Psoas muscle (tissue), 7 donors: ENCODE measurements at regions not wholly inside any gene's neighbourhood (a gene's known extent, or its start where the extent isn't known, plus 50 kb on each side); places are given as distances from the start of the nearest gene placed in this dataset.

Experiments used
- ATAC-seq, 4 donors: fragments of 200-7000 bp; cut with Tn5 transposase; one replicate each; pipeline ENCODE4 v1.9.1; 2020; ENCODE audit warnings: moderate library complexity in 3 of 4, mild to moderate bottlenecking in 2 of 4
- DNase-seq, 2 donors: peaks; one replicate each; pipeline ENCODE4 v3.0.0-alpha.2; 2020
- H3K27ac ChIP-seq: fragments of 200-600 bp; one replicate; pipeline ENCODE4 v1.8.0; 2022
- H3K27me3 ChIP-seq, 3 donors: fragments of 200-600 bp in 1 of 3; one replicate each; pipeline versions ENCODE4 v1.6.1 to v1.8.0; 2013 to 2022; ENCODE audit warnings: low read length in 2 of 3, mild to moderate bottlenecking in 2 of 3, moderate library complexity in 1 of 3; ENCODE audit not compliant: insufficient read depth in 3 of 3
- H3K36me3 ChIP-seq, 2 donors: fragments of 200-600 bp in 1 of 2; one replicate each; pipeline versions ENCODE4 v1.6.1 to v1.8.0; 2013 to 2022; ENCODE audit warnings: low read depth in 1 of 2, mild to moderate bottlenecking in 1 of 2, moderate library complexity in 1 of 2; ENCODE audit not compliant: insufficient read depth in 1 of 2
- H3K4me1 ChIP-seq: fragments of 200-600 bp; one replicate; pipeline ENCODE4 v1.8.0; 2022
- H3K4me3 ChIP-seq: fragments of 200-600 bp; one replicate; pipeline ENCODE4 v1.8.0; 2022; ENCODE audit warnings: mild to moderate bottlenecking
- H3K9me3 ChIP-seq: fragments of 200-600 bp; one replicate; pipeline ENCODE4 v1.8.0; 2022
- WGBS, 3 donors: extraction: QIAGEN DNeasy Blood & Tissue Kit; methylation state at CpG; one replicate each; pipeline versions ENCODE4 v1.1.6 to v1.1.7; 2013; 5-methylcytosine and 5-hydroxymethylcytosine counted together
- intact Hi-C, 2 donors: fragments of 100-400 bp; cut with DNase I; formaldehyde crosslinking; loops; one replicate each; pipeline versions ENCODE4 v1.11.0 to v1.14.2; 2022
- TF ChIP-seq, protein P1 (sequence below): fragments of 200-600 bp; IDR thresholded peaks from one replicate; pipeline ENCODE4 v1.8.0; 2022; ENCODE audit warnings: antibody characterized with exemption
- donor health status: healthy with polysubstance abuse.
- donor health status: DM: no; HTN: no; CAD: no; lungs with moderate emphysema.
- donor health status: Bipolar disorder and iron deficiency.
- donor health status: healthy.
- donor health status: DM: yes; HTN: yes; CAD: no.
- donor health status: DM: no; HTN: no; CAD: no.
- donor health status: DM: yes; HTN: yes; CAD: no.

DNA sequence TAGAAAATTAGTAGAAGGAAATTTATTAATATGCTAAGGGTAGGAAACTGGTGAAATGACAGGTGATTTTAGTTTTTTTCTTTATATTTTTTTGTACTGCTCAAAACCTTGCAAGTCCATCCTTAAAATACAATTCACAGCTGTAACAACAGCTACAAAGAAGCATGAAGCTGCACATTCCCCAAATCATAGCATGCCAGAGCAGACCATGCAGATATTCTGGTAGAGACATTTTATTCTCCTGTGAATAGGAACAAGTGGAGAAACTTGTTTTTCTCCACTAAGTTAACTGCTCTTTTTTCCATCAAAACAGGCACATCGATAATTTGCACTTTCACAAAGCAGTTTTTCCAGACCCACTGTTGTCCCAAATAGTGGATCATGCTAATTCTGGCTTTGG, 1125.7 kb downstream of the BRINP3 start:
- ATAC-seq = no peak
- WGBS, 3 donors = 0 to 19% (median 7%) methylated on average over 1 of the region's 1 CpG

DNA sequence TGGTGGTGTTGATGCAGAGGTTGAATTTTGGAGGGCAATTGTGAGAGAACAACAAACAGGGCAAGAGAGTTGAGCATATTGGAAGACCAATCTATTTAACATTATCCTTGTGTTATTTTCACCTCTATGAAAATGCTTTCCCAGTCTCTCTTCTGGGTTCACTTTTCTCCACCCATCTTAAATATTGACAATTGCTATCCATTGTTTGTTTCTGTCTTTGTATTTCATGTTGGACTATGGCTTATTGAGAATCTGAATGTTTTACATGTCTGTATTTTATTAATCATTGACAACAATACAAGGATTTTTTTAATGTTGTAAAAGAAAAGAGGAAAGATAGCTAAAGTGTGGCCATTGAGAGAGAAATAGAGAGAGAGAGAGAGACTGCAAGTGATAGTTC, 1121.5 kb downstream of the BRINP3 start:
- intact Hi-C loops = no loop called here
- no peak for ATAC-seq

More for the DNA sequence above, 1125.7 kb downstream of the BRINP3 start:
- no peaks in the 10 kb centered on the region for H3K9me3 ChIP-seq
- intact Hi-C loops = no loop called here
- H3K36me3 ChIP-seq = no peaks in the 10 kb centered on the region
- DNase-seq = no peak
- H3K4me3 ChIP-seq = no peak overlapping the region
- TF ChIP-seq, protein P1, sequence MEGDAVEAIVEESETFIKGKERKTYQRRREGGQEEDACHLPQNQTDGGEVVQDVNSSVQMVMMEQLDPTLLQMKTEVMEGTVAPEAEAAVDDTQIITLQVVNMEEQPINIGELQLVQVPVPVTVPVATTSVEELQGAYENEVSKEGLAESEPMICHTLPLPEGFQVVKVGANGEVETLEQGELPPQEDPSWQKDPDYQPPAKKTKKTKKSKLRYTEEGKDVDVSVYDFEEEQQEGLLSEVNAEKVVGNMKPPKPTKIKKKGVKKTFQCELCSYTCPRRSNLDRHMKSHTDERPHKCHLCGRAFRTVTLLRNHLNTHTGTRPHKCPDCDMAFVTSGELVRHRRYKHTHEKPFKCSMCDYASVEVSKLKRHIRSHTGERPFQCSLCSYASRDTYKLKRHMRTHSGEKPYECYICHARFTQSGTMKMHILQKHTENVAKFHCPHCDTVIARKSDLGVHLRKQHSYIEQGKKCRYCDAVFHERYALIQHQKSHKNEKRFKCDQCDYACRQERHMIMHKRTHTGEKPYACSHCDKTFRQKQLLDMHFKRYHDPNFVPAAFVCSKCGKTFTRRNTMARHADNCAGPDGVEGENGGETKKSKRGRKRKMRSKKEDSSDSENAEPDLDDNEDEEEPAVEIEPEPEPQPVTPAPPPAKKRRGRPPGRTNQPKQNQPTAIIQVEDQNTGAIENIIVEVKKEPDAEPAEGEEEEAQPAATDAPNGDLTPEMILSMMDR = no peak
- H3K4me1 ChIP-seq = no peaks in the 10 kb centered on the region
- no peaks in the 10 kb centered on the region for H3K27me3 ChIP-seq
- H3K27ac ChIP-seq = no peak overlapping the region

DNA sequence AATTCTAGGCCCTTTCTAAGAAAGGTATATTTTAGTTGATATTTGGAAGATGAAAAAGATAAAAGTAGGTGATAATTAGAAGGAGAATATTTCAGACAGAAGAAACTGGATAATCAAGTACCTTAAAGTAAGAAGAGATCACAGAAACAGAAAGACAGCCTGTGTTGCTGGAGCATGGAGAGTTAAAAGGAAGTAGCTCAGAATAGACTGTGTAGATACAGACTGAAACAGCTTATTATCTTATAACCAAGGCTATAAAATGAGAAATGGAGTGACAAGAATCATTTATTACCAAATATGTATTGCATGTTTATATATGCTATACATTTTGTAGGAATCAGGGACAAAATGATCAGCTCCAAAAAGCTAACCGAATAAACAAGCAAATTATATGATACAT, 1120.3 kb downstream of the BRINP3 start:
- no peak for DNase-seq
- Histone ChIP-seq H3K27ac (no peak overlapping the region), H3K36me3 (no peaks in the 10 kb centered on the region), H3K27me3 (no peaks in the 10 kb centered on the region), H3K4me1 (no peaks in the 10 kb centered on the region), H3K9me3 (no peaks in the 10 kb centered on the region), H3K4me3 (no peak overlapping the region)
- intact Hi-C loops = no loop called here
- no peak for ATAC-seq
- 87 to 100% (median 91%) methylated on average over 1 of the region's 1 CpG for WGBS, 3 donors
- TF ChIP-seq, protein P1 = no peak

More for the DNA sequence above, 1121.5 kb downstream of the BRINP3 start:
- Histone ChIP-seq H3K4me3 (no peak overlapping the region), H3K9me3 (no peaks in the 10 kb centered on the region), H3K36me3 (no peaks in the 10 kb centered on the region), H3K4me1 (no peaks in the 10 kb centered on the region), H3K27me3 (no peaks in the 10 kb centered on the region), H3K27ac (no peak overlapping the region)
- TF ChIP-seq, protein P1 = no peak
- DNase-seq = no peak

DNA sequence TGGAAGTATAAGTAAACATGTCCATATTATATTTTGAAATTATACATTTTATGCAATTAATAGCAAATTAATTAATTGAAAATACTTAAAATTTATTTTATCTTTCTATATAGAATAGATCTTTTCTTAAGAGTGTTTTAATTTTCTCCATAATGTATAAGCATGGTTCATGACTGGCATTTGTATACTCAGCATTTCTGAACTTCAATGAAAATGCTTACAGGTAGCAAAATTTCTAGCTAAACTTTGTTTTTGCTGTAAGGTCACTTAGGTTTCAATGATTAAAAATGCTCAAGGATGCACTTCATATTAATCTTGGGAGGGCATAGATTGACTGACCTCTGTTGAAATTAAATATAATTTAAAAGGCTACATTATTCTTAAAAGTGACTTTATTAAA, 1108.1 kb downstream of the BRINP3 start:
- TF ChIP-seq, protein P1 = no peak
- no peak for DNase-seq
- Histone ChIP-seq H3K4me3 (no peak overlapping the region), H3K27ac (no peak overlapping the region), H3K4me1 (no peaks in the 10 kb centered on the region), H3K27me3 (no peaks in the 10 kb centered on the region), H3K36me3 (no peaks in the 10 kb centered on the region), H3K9me3 (no peaks in the 10 kb centered on the region)
- intact Hi-C loops = no loop called here
- no peak for ATAC-seq

DNA sequence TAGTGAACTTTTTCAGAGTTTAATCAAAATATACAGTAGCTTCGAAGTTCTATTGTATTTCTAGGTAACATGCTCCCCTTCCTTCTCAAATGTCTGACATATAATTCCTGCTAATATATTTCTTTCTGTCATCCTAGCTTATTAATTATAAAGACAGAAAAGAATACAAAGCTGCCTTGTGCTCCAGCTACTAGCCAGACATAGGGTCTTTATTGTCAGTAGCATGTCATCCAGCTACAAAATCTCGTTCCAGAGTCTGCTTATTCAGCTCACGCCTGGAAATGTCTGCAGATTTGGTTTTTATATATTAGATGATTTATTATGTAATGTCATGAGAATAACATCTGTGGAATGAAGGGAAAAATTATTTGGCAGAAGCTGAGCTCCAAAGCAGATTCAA, 1102.8 kb downstream of the BRINP3 start:
- Histone ChIP-seq H3K4me3 (no peak overlapping the region), H3K36me3 (no peaks in the 10 kb centered on the region), H3K9me3 (no peaks in the 10 kb centered on the region), H3K4me1 (no peaks in the 10 kb centered on the region), H3K27me3 (no peaks in the 10 kb centered on the region), H3K27ac (no peak overlapping the region)
- TF ChIP-seq, protein P1 = no peak
- intact Hi-C loops = no loop called here
- ATAC-seq (no peak), DNase-seq (no peak)
- WGBS, 3 donors = 27 to 30% (median 30%) methylated on average over 3 of the region's 3 CpGs
